GM12878 (cell line): ENCODE measurements at regions not wholly inside any gene's neighbourhood (a gene's known extent, or its start where the extent isn't known, plus 50 kb on each side); places are given as distances from the start of the nearest gene placed in this dataset.

Experiments used
- ATAC-seq: fragments of 200-7000 bp; cut with Tn5 transposase; 3 replicates; pipeline ENCODE4 v1.9.1; 2020; ENCODE audit warnings: mild to moderate bottlenecking, moderate library complexity
- BruUV-seq: library from RNA; stranded (reverse); fragments of 400-500 nt; replicated peaks from 2 replicates; lab custom pipeline; 2021; lab: Mats Ljungman, UMichigan
- CTCF ChIA-PET: fragments of 300-600 bp; sonication (Branson Sonifier 250); formaldehyde crosslinking; extraction: SDS; loops from one replicate; lab custom pipeline; 2021; ENCODE audit warnings: inconsistent platforms; lab: Yijun Ruan, JAX
- POLR2A ChIA-PET: fragments of 350-600 bp; formaldehyde crosslinking; extraction: SDS; loops from one replicate; lab custom pipeline; 2021; ENCODE audit warnings: inconsistent platforms; lab: Charles Lee
- RAD21 ChIA-PET: fragments of 300-600 bp; sonication (Branson Sonifier 250); formaldehyde crosslinking; loops from one replicate; lab custom pipeline; 2023; ENCODE audit warnings: antibody characterized with exemption; ENCODE audit not compliant: unreplicated experiment; lab: Charles Lee
- SMC1A ChIA-PET: fragments of 300-600 bp; sonication (Branson Sonifier 250); formaldehyde crosslinking; loops from one replicate; lab custom pipeline; 2023; ENCODE audit not compliant: unreplicated experiment, uncharacterized antibody; lab: Charles Lee
- DNase-seq: peaks from one replicate; pipeline ENCODE4 v3.0.0-alpha.2; 2011; ENCODE audit warnings: low read depth, low spot score
- FAIRE-seq: peaks from 3 replicates; lab custom pipeline; 2011; peaks lifted over from hg19 to GRCh38; lab: Jason Lieb, UNC
- H2AFZ ChIP-seq: 2 replicates; pipeline ENCODE4 v1.6.0; 2011; ENCODE audit warnings: low read depth, low read length, control low read depth; ENCODE audit not compliant: control insufficient read depth
- H3K27ac ChIP-seq: 2 replicates; pipeline ENCODE4 v1.5.1; 2011; ENCODE audit warnings: control low read depth; ENCODE audit not compliant: control insufficient read depth, insufficient read depth
- H3K27me3 ChIP-seq, 2 experiments: replicated peaks in 1 of 2; 2 replicates each; pipeline versions ENCODE4 v1.6.0 to v1.6.1; 2011; ENCODE audit warnings: low read length in 1 of 2; ENCODE audit not compliant: control insufficient read depth in 2 of 2, insufficient read depth in 2 of 2
- H3K36me3 ChIP-seq, 2 experiments: 2 replicates each; pipeline ENCODE4 v1.5.1; 2011; ENCODE audit warnings: low read length in 1 of 2; ENCODE audit not compliant: control insufficient read depth in 2 of 2, insufficient read depth in 2 of 2
- H3K4me1 ChIP-seq: 2 replicates; pipeline ENCODE4 v1.6.1; 2011; ENCODE audit warnings: mild to moderate bottlenecking, low read length, moderate library complexity, mixed read lengths; ENCODE audit not compliant: control insufficient read depth, insufficient read depth
- H3K4me2 ChIP-seq: 2 replicates; pipeline ENCODE4 v1.6.0; 2011; ENCODE audit warnings: control low read depth; ENCODE audit not compliant: control insufficient read depth, insufficient read depth
- H3K4me3 ChIP-seq: fragments of 200-600 bp; sonication (generic); 2 replicates; pipeline ENCODE4 v1.5.1; 2016
- H3K79me2 ChIP-seq: 2 replicates; pipeline ENCODE4 v1.6.0; 2011; ENCODE audit warnings: low read length; ENCODE audit not compliant: control insufficient read depth, insufficient read depth
- H3K9ac ChIP-seq: 2 replicates; pipeline ENCODE4 v1.8.0; 2011; ENCODE audit warnings: low read length, control low read depth, mixed read lengths; ENCODE audit not compliant: control insufficient read depth, insufficient read depth
- H3K9me3 ChIP-seq: replicated peaks from 3 replicates; pipeline ENCODE4 v1.5.1; 2011; ENCODE audit warnings: mild to moderate bottlenecking, low read length; ENCODE audit not compliant: control insufficient read depth, insufficient read depth
- H4K20me1 ChIP-seq: 2 replicates; pipeline ENCODE4 v1.6.0; 2011; ENCODE audit not compliant: control insufficient read depth, insufficient read depth
- ATF3 ChIP-seq: IDR thresholded peaks from 2 replicates; pipeline ENCODE4 v1.6.1; 2011; ENCODE audit warnings: low read depth, mild to moderate bottlenecking, low read length, moderate library complexity, borderline replicate concordance; ENCODE audit errors: extremely low read depth
- BMI1 ChIP-seq: fragments of 450-650 bp; IDR thresholded peaks from 2 replicates; pipeline ENCODE4 v1.6.1; 2016; ENCODE audit warnings: mild to moderate bottlenecking, moderate library complexity, borderline replicate concordance
- KAT2A ChIP-seq: conservative IDR thresholded peaks from 2 replicates; pipeline ENCODE4 v1.6.1; 2011; ENCODE audit warnings: low read depth, low read length; ENCODE audit not compliant: control insufficient read depth
- MLLT1 ChIP-seq: fragments of 450-650 bp; IDR thresholded peaks from 2 replicates; pipeline ENCODE4 v1.6.1; 2016; ENCODE audit warnings: mild to moderate bottlenecking
- PAX5 ChIP-seq: IDR thresholded peaks from 2 replicates; pipeline ENCODE4 v1.6.1; 2011; ENCODE audit warnings: low read depth, low read length, borderline replicate concordance
- USF1 ChIP-seq: IDR thresholded peaks from 2 replicates; pipeline ENCODE4 v1.6.1; 2011; ENCODE audit warnings: borderline replicate concordance, low read depth, mild to moderate bottlenecking, moderate library complexity, mixed read lengths, low read length; ENCODE audit not compliant: insufficient read depth; ENCODE audit errors: extremely low read length
- ZBTB40 ChIP-seq: fragments of 450-650 bp; IDR thresholded peaks from 2 replicates; pipeline ENCODE4 v1.6.1; 2016; ENCODE audit warnings: mild to moderate bottlenecking, moderate library complexity, borderline replicate concordance
- WGBS: methylation state at CpG from one replicate; pipeline ENCODE4 v1.1.6; 2016; ENCODE audit warnings: low lambda C conversion rate; ENCODE audit not compliant: insufficient replicate concordance, insufficient coverage; ENCODE audit errors: missing lambda C conversion rate; 5-methylcytosine and 5-hydroxymethylcytosine counted together
- in situ Hi-C: fragments of 300-500 bp; cut with MboI; formaldehyde crosslinking; loops from 9 replicates; pipeline ENCODE4 v1.14.3; 2018; ENCODE audit warnings: mixed read lengths
- intact Hi-C: fragments of 100-400 bp; cut with micrococcal nuclease; formaldehyde crosslinking; loops from one replicate; pipeline ENCODE4 v1.14.2; 2022; ENCODE audit not compliant: unreplicated experiment

GRCh38 chr10:34029455-34029854, 695.0 kb upstream of the NRP1 start (continued):
- TF ChIP-seq ATF3 (no peak), ZBTB40 (no peak), BMI1 (no peak), MLLT1 (no peak), KAT2A (no peak), PAX5 (no peak)

GRCh38 chr10:34028936-34029335, 694.5 kb upstream of the NRP1 start:
- Histone ChIP-seq H2AFZ (no peak overlapping the region), H3K4me3 (no peak overlapping the region), H3K36me3 (no peaks in the 10 kb centered on the region), H3K79me2 (no peaks in the 10 kb centered on the region), H3K9ac (no peak overlapping the region), H3K9me3 (no peaks in the 10 kb centered on the region; the same call in 2 of the 3 replicates), H3K4me2 (no peak overlapping the region), H3K27me3 (no peaks in the 10 kb centered on the region), H4K20me1 (no peaks in the 10 kb centered on the region), H3K4me1 (no peaks in the 10 kb centered on the region), H3K27ac (no peak overlapping the region)
- ChIA-PET SMC1A (no interaction called here), CTCF (interaction anchor here (0.7 to 1.7 kb wide), 2 partner anchors 10 to 112 kb away, joined by 3 to 5 read pairs; no protein-coding TSS in a partner anchor), RAD21 (no interaction called here), POLR2A (no interaction called here)
- DNase-seq (no peak), ATAC-seq (no peak), FAIRE-seq (no peak)
- BruUV-seq, result no TSS peak
- WGBS, result 83% methylated on average over 3 of the region's 3 CpGs
- in situ Hi-C loops, result no loop called here
- no peak for TF ChIP-seq USF1
- intact Hi-C loops, result no loop called here
